K562 (cell line): ENCODE measurements at regions not wholly inside any gene's neighbourhood (a gene's known extent, or its start where the extent isn't known, plus 50 kb on each side); places are given as distances from the start of the nearest gene placed in this dataset.

Experiments
- MEF2D ChIP-seq: conservative IDR thresholded peaks from 2 replicates; pipeline ENCODE4 v1.6.1; 2016; ENCODE audit warnings: low read depth, missing genetic modification characterization, missing compliant biosample characterization
- MGA ChIP-seq: fragments of 450-650 bp; IDR thresholded peaks from 2 replicates; pipeline ENCODE4 v1.6.1; 2016; ENCODE audit warnings: mild to moderate bottlenecking, moderate library complexity
- MXI1 ChIP-seq: IDR thresholded peaks from 2 replicates; pipeline ENCODE4 v1.6.1; 2011; ENCODE audit warnings: low read depth, mild to moderate bottlenecking, improper control_type of control experiment, low read length
- NEUROD1 ChIP-seq: fragments of 150-350 bp; IDR thresholded peaks from 2 replicates; pipeline ENCODE4 v1.6.1; 2014; ENCODE audit warnings: borderline replicate concordance, low read length, low read depth; ENCODE audit not compliant: partially characterized antibody
- RUNX1 ChIP-seq: sonication (generic); IDR thresholded peaks from 2 replicates; pipeline ENCODE4 v1.6.1; 2016; ENCODE audit warnings: antibody characterized with exemption, low read depth
- SETDB1 ChIP-seq: IDR thresholded peaks from one replicate; pipeline ENCODE4 v1.6.1; 2012; ENCODE audit warnings: low read length, control low read depth, inconsistent platforms
- ZNF224 ChIP-seq: sonication (generic); formaldehyde crosslinking; IDR thresholded peaks from 2 replicates; pipeline ENCODE4 v1.8.0; 2022; ENCODE audit warnings: mild to moderate bottlenecking, missing genetic modification reagents
- ZNF24 ChIP-seq: fragments of 450-650 bp; IDR thresholded peaks from 2 replicates; pipeline ENCODE4 v1.6.1; 2016
- TF ChIP-seq, protein P1 (sequence below): fragments of 250-450 bp; sonication (Bioruptor Pico); IDR thresholded peaks from 2 replicates; pipeline ENCODE4 v1.4.0; 2020

GRCh38 chr7:415646-416525, 103.8 kb downstream of the PDGFA start (continued):
- TF ChIP-seq, protein P1, sequence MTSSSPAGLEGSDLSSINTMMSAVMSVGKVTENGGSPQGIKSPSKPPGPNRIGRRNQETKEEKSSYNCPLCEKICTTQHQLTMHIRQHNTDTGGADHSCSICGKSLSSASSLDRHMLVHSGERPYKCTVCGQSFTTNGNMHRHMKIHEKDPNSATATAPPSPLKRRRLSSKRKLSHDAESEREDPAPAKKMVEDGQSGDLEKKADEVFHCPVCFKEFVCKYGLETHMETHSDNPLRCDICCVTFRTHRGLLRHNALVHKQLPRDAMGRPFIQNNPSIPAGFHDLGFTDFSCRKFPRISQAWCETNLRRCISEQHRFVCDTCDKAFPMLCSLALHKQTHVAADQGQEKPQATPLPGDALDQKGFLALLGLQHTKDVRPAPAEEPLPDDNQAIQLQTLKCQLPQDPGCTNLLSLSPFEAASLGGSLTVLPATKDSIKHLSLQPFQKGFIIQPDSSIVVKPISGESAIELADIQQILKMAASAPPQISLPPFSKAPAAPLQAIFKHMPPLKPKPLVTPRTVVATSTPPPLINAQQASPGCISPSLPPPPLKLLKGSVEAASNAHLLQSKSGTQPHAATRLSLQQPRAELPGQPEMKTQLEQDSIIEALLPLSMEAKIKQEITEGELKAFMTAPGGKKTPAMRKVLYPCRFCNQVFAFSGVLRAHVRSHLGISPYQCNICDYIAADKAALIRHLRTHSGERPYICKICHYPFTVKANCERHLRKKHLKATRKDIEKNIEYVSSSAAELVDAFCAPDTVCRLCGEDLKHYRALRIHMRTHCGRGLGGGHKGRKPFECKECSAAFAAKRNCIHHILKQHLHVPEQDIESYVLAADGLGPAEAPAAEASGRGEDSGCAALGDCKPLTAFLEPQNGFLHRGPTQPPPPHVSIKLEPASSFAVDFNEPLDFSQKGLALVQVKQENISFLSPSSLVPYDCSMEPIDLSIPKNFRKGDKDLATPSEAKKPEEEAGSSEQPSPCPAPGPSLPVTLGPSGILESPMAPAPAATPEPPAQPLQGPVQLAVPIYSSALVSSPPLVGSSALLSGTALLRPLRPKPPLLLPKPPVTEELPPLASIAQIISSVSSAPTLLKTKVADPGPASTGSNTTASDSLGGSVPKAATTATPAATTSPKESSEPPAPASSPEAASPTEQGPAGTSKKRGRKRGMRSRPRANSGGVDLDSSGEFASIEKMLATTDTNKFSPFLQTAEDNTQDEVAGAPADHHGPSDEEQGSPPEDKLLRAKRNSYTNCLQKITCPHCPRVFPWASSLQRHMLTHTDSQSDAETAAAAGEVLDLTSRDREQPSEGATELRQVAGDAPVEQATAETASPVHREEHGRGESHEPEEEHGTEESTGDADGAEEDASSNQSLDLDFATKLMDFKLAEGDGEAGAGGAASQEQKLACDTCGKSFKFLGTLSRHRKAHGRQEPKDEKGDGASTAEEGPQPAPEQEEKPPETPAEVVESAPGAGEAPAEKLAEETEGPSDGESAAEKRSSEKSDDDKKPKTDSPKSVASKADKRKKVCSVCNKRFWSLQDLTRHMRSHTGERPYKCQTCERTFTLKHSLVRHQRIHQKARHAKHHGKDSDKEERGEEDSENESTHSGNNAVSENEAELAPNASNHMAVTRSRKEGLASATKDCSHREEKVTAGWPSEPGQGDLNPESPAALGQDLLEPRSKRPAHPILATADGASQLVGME (CRISPR knock-in tag) = no peak
- TF ChIP-seq NEUROD1 = no peak
- peak; percentile 27; the same call in 1 of the 2 replicates for TF ChIP-seq MGA
- no peak for TF ChIP-seq MEF2D (tag)
- TF ChIP-seq ZNF24 = no peak
- no peak for TF ChIP-seq ZNF224 (CRISPR knock-in tag)
- TF ChIP-seq MXI1 = no peak
- TF ChIP-seq RUNX1 = no peak
- TF ChIP-seq SETDB1 = no peak
